ENCODE measurements at regions not wholly inside any gene's neighbourhood (a gene's known extent, or its start where the extent isn't known, plus 50 kb on each side); places are given as distances from the start of the nearest gene placed in this dataset.

GRCh38 chr5:135119481-135119880 lies 85.5 kb upstream of the PITX1 start:
- TF ChIP-seq CTCF (IDR thresholded peaks at IDR 0.05; ENCODE audit: borderline replicate concordance, extremely low read depth, low read length, poor library complexity, severe bottlenecking) (no peak), EZH2 (IDR thresholded peaks at IDR 0.05; ENCODE audit: borderline replicate concordance, low read depth, low read length, severe bottlenecking) (no peak)
- Histone ChIP-seq H3K27ac (ENCODE audit: low read length) (no peak overlapping the region), H4K20me1 (ENCODE audit: insufficient read depth, low read length) (no peaks in the 10 kb centered on the region), H3K4me1 (ENCODE audit: insufficient read depth, low read length) (no peaks in the 10 kb centered on the region), H2AFZ (ENCODE audit: low read depth, low read length) (no peak overlapping the region), H3K36me3 (ENCODE audit: insufficient read depth, low read length) (no peaks in the 10 kb centered on the region), H3K4me3 (ENCODE audit: low read depth in 1 of 2, low read length in 2 of 2) (no peak overlapping the region), H3K4me2 (ENCODE audit: insufficient read depth, low read length) (no peak overlapping the region), H3K9me3 (ENCODE audit: insufficient read depth, low read length, severe bottlenecking) (no peaks in the 10 kb centered on the region), H3K27me3 (ENCODE audit: insufficient read depth, low read length, poor library complexity) (no peaks in the 10 kb centered on the region), H3K9ac (ENCODE audit: low read depth, low read length) (no peak overlapping the region), H3K79me2 (ENCODE audit: insufficient read depth, low read length) (no peaks in the 10 kb centered on the region)
- DNase-seq (no peak), ATAC-seq (ENCODE audit: insufficient read depth, low read depth) (no peak)

- H2AFZ ChIP-seq (ENCODE audit: low read depth, low read length), result no peak overlapping the region
- H3K27me3 ChIP-seq (ENCODE audit: insufficient read depth, low read length, poor library complexity), result no peaks in the 10 kb centered on the region
- TF ChIP-seq EZH2 (IDR thresholded peaks at IDR 0.05; ENCODE audit: borderline replicate concordance, low read depth, low read length, severe bottlenecking) (no peak), CTCF (IDR thresholded peaks at IDR 0.05; ENCODE audit: borderline replicate concordance, extremely low read depth, low read length, poor library complexity, severe bottlenecking) (no peak)
- no peak for DNase-seq
- no peak overlapping the region for H3K4me2 ChIP-seq (ENCODE audit: insufficient read depth, low read length)
- no peak overlapping the region for H3K27ac ChIP-seq (ENCODE audit: low read length)
- H3K4me3 ChIP-seq (ENCODE audit: low read depth in 1 of 2, low read length in 2 of 2), result no peak overlapping the region
- no peaks in the 10 kb centered on the region for H3K36me3 ChIP-seq (ENCODE audit: insufficient read depth, low read length)
- H3K9me3 ChIP-seq (ENCODE audit: insufficient read depth, low read length, severe bottlenecking), result no peaks in the 10 kb centered on the region
- no peaks in the 10 kb centered on the region for H3K4me1 ChIP-seq (ENCODE audit: insufficient read depth, low read length)
- no peak for ATAC-seq (ENCODE audit: insufficient read depth, low read depth)
- no peaks in the 10 kb centered on the region for H4K20me1 ChIP-seq (ENCODE audit: insufficient read depth, low read length)
- H3K9ac ChIP-seq (ENCODE audit: low read depth, low read length), result no peak overlapping the region
- H3K79me2 ChIP-seq (ENCODE audit: insufficient read depth, low read length), result no peaks in the 10 kb centered on the region
These were observed 83.6 kb upstream of the PITX1 start for GRCh38 chr5:135117590-135117989.

- Histone ChIP-seq H3K9ac (ENCODE audit: low read depth, low read length) (no peak overlapping the region), H3K36me3 (ENCODE audit: insufficient read depth, low read length) (no peaks in the 10 kb centered on the region), H3K4me3 (ENCODE audit: low read depth in 1 of 2, low read length in 2 of 2) (no peak overlapping the region), H4K20me1 (ENCODE audit: insufficient read depth, low read length) (no peaks in the 10 kb centered on the region), H2AFZ (ENCODE audit: low read depth, low read length) (peak overlapping the region; percentile 28; the same call in 1 of the 2 replicates), H3K79me2 (ENCODE audit: insufficient read depth, low read length) (no peaks in the 10 kb centered on the region), H3K27ac (ENCODE audit: low read length) (no peak overlapping the region), H3K27me3 (ENCODE audit: insufficient read depth, low read length, poor library complexity) (no peaks in the 10 kb centered on the region), H3K4me2 (ENCODE audit: insufficient read depth, low read length) (no peak overlapping the region), H3K4me1 (ENCODE audit: insufficient read depth, low read length) (no peaks in the 10 kb centered on the region), H3K9me3 (ENCODE audit: insufficient read depth, low read length, severe bottlenecking) (no peaks in the 10 kb centered on the region)
- no peak for TF ChIP-seq CTCF (IDR thresholded peaks at IDR 0.05; ENCODE audit: borderline replicate concordance, extremely low read depth, low read length, poor library complexity, severe bottlenecking)
- no peak for TF ChIP-seq EZH2 (IDR thresholded peaks at IDR 0.05; ENCODE audit: borderline replicate concordance, low read depth, low read length, severe bottlenecking)
- no peak for ATAC-seq (ENCODE audit: insufficient read depth, low read depth)
- no peak for DNase-seq
These were observed 82.1 kb upstream of the PITX1 start for GRCh38 chr5:135116160-135116561.

GRCh38 chr5:135115591-135115990 lies 81.6 kb upstream of the PITX1 start:
- no peak for ATAC-seq (ENCODE audit: insufficient read depth, low read depth)

More at GRCh38 chr5:135115591-135115990, 81.6 kb upstream of the PITX1 start:
- Histone ChIP-seq H2AFZ (ENCODE audit: low read depth, low read length) (no peak overlapping the region), H3K4me2 (ENCODE audit: insufficient read depth, low read length) (no peak overlapping the region), H3K79me2 (ENCODE audit: insufficient read depth, low read length) (no peaks in the 10 kb centered on the region), H3K36me3 (ENCODE audit: insufficient read depth, low read length) (no peaks in the 10 kb centered on the region), H3K9me3 (ENCODE audit: insufficient read depth, low read length, severe bottlenecking) (no peaks in the 10 kb centered on the region), H3K9ac (ENCODE audit: low read depth, low read length) (no peak overlapping the region), H3K4me3 (ENCODE audit: low read depth in 1 of 2, low read length in 2 of 2) (no peak overlapping the region), H4K20me1 (ENCODE audit: insufficient read depth, low read length) (no peaks in the 10 kb centered on the region), H3K27me3 (ENCODE audit: insufficient read depth, low read length, poor library complexity) (no peaks in the 10 kb centered on the region), H3K4me1 (ENCODE audit: insufficient read depth, low read length) (no peaks in the 10 kb centered on the region), H3K27ac (ENCODE audit: low read length) (no peak overlapping the region)
- no peak for TF ChIP-seq CTCF (IDR thresholded peaks at IDR 0.05; ENCODE audit: borderline replicate concordance, extremely low read depth, low read length, poor library complexity, severe bottlenecking)
- no peak for TF ChIP-seq EZH2 (IDR thresholded peaks at IDR 0.05; ENCODE audit: borderline replicate concordance, low read depth, low read length, severe bottlenecking)
- DNase-seq, result no peak
